ENCODE measurements at regions not wholly inside any gene's neighbourhood (a gene's known extent, or its start where the extent isn't known, plus 50 kb on each side); places are given as distances from the start of the nearest gene placed in this dataset.
"Not testable (repeated sequence)": the region's sequence is repeated elsewhere in the genome, so short reads cannot be mapped to it uniquely, and the experiment has no call there.

- DNase-seq (ENCODE audit: low read depth), result peak; percentile 91
These were observed 361.1 kb upstream of the BOD1L1 start for GRCh38 chr4:13988353-13989305.

- peak; percentile 43 for DNase-seq (ENCODE audit: low read depth)
These were observed 362.0 kb upstream of the BOD1L1 start for GRCh38 chr4:13989501-13989900.

GRCh38 chr4:13990596-13991589, 363.4 kb upstream of the BOD1L1 start:
- no peak for DNase-seq (ENCODE audit: low read depth)

GRCh38 chr4:13992041-13992440, 364.5 kb upstream of the BOD1L1 start:
- DNase-seq (ENCODE audit: low read depth), result no peak

GRCh38 chr4:13992975-13993520, 365.5 kb upstream of the BOD1L1 start:
- no peak for DNase-seq (ENCODE audit: low read depth)

GRCh38 chr4:13994016-13994415, 366.5 kb upstream of the BOD1L1 start:
- DNase-seq (ENCODE audit: low read depth), result no peak

GRCh38 chr4:13998850-13999445, 371.4 kb upstream of the BOD1L1 start:
- DNase-seq (ENCODE audit: low read depth), result no peak

GRCh38 chr4:14000091-14000814, 372.7 kb upstream of the BOD1L1 start:
- no peak for DNase-seq (ENCODE audit: low read depth)

GRCh38 chr4:14002331-14002730, 374.8 kb upstream of the BOD1L1 start:
- DNase-seq (ENCODE audit: low read depth), result not testable (repeated sequence)

GRCh38 chr4:14008494-14008893, 381.0 kb upstream of the BOD1L1 start:
- DNase-seq (ENCODE audit: low read depth), result no peak

GRCh38 chr4:14018191-14018853, 390.8 kb upstream of the BOD1L1 start:
- DNase-seq (ENCODE audit: low read depth), result no peak

- DNase-seq (ENCODE audit: low read depth), result peak; percentile 43
These were observed 394.9 kb upstream of the BOD1L1 start for GRCh38 chr4:14022456-14022855.

GRCh38 chr4:14023036-14023435, 395.5 kb upstream of the BOD1L1 start:
- DNase-seq (ENCODE audit: low read depth), result no peak

- no peak for DNase-seq (ENCODE audit: low read depth)
These were observed 396.4 kb upstream of the BOD1L1 start for GRCh38 chr4:14023896-14024295.

GRCh38 chr4:14025111-14025510, 397.6 kb upstream of the BOD1L1 start:
- no peak for DNase-seq (ENCODE audit: low read depth)

- DNase-seq (ENCODE audit: low read depth), result no peak
These were observed 398.4 kb upstream of the BOD1L1 start for GRCh38 chr4:14025891-14026290.

GRCh38 chr4:14028862-14029261, 401.3 kb upstream of the BOD1L1 start:
- no peak for DNase-seq (ENCODE audit: low read depth)

GRCh38 chr4:14035076-14035475, 407.6 kb upstream of the BOD1L1 start:
- no peak for DNase-seq (ENCODE audit: low read depth)

GRCh38 chr4:14043203-14043602, 415.7 kb upstream of the BOD1L1 start:
- no peak for DNase-seq (ENCODE audit: low read depth)

- DNase-seq (ENCODE audit: low read depth), result no peak
These were observed 419.1 kb upstream of the BOD1L1 start for GRCh38 chr4:14046642-14047041.

- DNase-seq (ENCODE audit: low read depth), result no peak
These were observed 420.3 kb upstream of the BOD1L1 start for GRCh38 chr4:14047840-14048239.

All from GM04503 (cell line).